HG02885 (cell line): ENCODE measurements at regions not wholly inside any gene's neighbourhood (a gene's known extent, or its start where the extent isn't known, plus 50 kb on each side); places are given as distances from the start of the nearest gene placed in this dataset.
"Not testable (repeated sequence)": the region's sequence is repeated elsewhere in the genome, so short reads cannot be mapped to it uniquely, and the experiment has no call there.

Source experiments
- ATAC-seq: cut with Tn5 transposase; IDR thresholded peaks from one replicate; pipeline ENCODE4 v1.9.1; 2021; ENCODE audit warnings: mild to moderate bottlenecking; ENCODE audit not compliant: unreplicated experiment, poor library complexity

DNA sequence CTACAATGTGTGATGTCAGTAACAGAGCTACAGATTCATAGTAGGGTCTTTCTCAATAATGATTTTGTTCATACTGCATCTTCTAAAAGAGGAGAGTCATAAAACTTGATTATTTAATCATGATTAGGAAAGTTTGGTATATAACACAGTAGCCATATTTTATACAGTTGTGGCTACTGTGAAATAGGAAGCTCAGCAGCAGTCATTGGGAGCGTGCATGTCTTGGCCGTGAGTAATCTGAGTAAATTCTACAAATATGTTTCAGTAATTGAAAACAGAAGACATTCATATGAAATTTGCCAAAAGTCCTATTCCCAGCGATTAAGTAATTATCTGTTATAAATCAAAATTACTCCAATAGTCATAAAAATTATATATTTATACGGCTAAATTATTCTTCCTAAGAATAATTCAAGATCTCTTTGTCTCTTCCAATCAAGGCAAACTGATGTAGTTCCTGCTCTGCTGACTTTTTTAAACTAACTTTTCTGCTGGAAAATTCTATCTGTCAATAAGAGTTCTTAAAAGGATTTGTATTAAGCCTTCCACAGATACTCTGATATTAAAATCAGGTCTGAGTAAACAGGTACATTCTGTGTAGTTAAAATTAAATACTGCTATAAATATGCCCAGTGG lies 723.6 kb upstream of the CDH18 start:
- not testable (repeated sequence) for ATAC-seq

DNA sequence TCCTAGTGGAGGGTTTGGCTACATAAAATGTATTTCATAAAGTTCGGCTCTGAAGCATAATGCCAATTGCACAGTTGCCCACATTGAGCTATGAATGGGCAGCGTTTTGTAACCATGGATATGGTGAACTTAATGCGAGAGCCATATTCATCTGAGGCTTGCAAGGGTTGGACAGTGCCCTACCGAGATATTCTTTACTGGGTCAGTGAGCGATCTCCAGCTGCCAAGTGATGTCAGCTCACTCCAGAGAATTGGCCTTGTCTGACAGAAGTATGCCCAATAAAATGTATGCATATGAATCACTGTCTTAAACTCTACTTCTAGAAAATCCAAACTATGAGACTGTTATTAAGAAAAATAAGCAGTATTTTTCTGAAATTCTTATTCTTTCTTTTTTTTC lies 719.6 kb upstream of the CDH18 start:
- ATAC-seq: not testable (repeated sequence)

DNA sequence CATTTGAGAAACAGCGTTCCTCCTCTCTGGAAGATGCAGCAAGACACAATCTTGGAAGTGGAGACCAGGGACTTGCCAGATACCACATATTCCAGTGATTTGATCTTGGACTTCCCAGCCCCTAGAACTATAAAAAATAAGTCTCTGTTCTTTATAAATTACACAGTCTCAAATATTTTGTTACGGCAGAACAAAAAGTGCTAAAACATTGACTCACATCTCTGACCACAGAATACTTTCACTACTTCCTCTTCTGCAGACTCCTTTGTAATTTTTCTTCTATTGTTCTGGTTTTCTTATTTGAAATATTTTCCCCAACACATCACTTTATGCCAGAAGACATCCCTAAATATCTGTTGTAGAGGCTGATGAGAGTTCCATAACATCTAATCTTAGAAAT lies 706.1 kb upstream of the CDH18 start:
- no peak for ATAC-seq

DNA sequence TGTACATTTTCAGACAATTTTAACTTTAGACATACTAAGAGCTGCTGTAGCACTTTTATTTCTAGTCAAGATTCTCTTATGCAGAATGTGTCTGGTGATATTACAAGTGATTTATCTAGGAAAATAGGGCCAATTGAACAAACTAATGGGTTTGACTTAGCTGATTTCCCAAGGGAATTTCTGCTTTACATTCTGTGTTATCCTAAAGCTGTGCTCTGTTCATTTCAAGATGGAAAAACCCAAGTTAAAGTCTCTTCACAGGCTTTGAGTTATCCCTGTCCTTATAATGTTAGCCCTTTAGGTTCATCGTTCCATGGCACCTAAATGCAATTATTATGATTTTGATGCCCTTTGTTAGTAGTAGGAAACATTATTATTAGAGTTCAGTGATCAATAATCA lies 704.9 kb upstream of the CDH18 start:
- ATAC-seq: no peak

DNA sequence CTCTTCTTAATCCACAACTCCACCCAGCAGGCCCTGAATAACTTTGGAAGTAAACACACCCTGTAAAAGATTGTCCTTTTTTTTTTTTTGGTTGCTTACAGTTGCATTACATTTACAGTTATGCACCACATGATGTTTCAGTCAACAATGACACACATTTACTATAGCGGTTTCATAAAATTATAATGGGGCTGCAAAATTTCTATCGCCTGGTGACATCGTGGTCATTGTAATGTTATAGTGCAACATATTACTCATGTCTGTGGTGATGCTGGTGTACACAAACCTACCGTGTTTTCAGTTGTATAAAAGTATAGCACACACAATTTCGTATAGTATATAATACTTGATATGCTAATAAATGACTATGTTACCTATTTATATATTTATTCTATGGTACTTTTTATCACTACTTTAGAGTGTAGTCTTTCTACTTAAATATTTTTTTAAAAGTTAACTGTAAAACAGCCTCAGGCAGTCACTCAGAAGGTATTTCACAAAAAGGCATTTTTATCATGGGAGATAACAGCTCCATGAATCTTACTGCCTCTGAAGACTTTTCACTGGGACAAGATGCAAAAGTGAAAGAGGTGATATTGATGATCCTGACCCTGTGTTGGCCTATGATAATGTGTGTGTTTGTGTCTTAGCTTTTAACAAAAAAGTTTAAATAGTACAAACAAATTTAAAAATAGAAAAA lies 695.4 kb upstream of the CDH18 start:
- ATAC-seq: no peak

DNA sequence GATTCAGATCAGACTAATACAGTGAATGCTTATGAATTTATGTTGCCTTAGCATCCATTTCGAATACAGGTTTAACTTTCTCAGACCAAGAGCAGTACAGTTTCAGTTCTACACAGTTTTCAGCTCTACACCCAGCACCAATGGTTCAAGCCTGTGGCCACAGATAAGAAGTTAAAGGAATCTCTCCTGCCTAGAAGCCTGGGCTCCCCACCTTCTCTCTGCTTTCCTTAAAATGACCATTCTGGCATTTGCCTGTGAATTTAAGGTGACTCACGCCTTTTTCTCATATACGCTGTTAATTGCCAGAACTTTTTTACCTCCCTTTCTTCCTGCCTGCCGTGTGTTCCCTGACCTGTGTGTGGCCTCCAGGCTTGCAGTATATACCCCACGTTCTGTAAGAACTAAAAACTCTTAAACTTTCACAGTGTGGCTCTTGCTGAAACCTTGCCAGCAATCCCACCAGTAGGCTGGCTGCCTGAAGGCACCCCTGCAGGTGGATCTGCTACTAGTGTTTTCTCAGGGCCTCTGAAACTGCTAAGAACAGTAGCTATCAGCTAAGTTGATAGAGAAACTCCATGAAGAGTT lies 692.8 kb upstream of the CDH18 start:
- no peak for ATAC-seq

DNA sequence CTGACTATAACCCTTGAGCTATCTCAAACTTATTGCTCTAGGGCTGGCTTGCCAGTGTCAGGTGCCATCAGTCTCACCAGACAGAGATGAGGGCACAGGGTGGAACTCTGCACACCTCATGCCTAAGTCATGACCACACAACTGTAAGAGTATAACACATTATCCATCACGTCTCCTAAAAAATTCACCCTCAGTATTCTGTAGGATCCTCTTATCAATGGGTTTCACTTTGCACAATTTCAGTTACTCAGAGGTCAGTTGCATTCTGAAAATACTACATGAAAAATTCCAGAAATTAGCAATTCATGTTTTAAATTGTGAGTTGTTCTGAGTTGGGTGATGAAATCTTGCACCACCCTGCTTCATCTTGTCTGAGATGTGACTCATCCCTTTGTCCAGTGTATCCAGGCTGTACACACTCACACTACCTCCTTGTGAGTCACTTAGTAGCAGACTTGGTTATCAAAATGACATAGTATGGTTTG lies 690.9 kb upstream of the CDH18 start:
- ATAC-seq: no peak

DNA sequence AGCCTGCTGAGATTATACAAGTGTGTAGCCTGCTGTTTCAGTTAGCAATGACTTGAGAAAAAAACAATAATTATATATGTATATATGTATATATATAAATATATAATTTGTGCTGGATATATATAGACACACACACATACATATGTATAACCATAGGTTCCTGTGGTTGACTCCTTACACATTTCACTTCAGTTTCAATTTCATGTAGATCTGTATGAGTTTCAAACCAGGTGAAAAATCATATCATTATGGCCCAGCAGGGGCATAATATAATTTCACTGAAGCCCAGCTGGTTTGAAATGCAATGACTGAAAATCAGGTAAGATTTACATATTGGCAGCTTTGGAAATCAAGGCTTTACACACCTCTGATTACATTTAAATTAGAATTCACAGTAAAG lies 690.4 kb upstream of the CDH18 start:
- ATAC-seq: peak; percentile 63

GRCh38 chr5:20660588-20660987 lies 672.6 kb upstream of the CDH18 start:
- ATAC-seq: no peak

GRCh38 chr5:20656262-20656661 lies 668.3 kb upstream of the CDH18 start:
- no peak for ATAC-seq

- no peak for ATAC-seq
These were observed 667.2 kb upstream of the CDH18 start for GRCh38 chr5:20655211-20655610.

- no peak for ATAC-seq
These were observed 666.7 kb upstream of the CDH18 start for GRCh38 chr5:20654746-20655145.

DNA sequence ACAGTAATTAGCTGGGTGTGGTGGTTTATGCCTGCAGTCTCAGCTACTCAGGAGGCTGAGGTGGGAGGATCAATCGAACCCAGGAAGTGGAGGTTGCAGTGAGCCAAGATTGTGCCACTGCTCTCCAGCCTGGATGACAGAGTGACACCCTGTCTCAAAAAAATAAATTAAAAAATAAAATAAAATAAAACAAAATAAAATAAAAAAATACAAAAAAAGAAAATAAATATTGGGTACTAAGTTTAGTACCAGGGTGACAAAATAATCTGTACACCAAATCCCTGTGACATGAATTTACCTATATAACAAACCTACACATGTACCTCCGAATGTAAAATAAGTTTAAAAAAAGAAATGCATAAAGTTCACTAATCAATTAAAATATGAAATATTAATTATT lies 666.0 kb upstream of the CDH18 start:
- no peak for ATAC-seq

GRCh38 chr5:20649966-20650365 lies 662.0 kb upstream of the CDH18 start:
- no peak for ATAC-seq

- no peak for ATAC-seq
These were observed 661.0 kb upstream of the CDH18 start for GRCh38 chr5:20648981-20649380.

- no peak for ATAC-seq
These were observed 648.7 kb upstream of the CDH18 start for GRCh38 chr5:20636686-20637085.

- no peak for ATAC-seq
These were observed 631.6 kb upstream of the CDH18 start for GRCh38 chr5:20619591-20619990.

GRCh38 chr5:20618340-20618739 lies 630.3 kb upstream of the CDH18 start:
- no peak for ATAC-seq

- no peak for ATAC-seq
These were observed 629.8 kb upstream of the CDH18 start for GRCh38 chr5:20617841-20618240.

DNA sequence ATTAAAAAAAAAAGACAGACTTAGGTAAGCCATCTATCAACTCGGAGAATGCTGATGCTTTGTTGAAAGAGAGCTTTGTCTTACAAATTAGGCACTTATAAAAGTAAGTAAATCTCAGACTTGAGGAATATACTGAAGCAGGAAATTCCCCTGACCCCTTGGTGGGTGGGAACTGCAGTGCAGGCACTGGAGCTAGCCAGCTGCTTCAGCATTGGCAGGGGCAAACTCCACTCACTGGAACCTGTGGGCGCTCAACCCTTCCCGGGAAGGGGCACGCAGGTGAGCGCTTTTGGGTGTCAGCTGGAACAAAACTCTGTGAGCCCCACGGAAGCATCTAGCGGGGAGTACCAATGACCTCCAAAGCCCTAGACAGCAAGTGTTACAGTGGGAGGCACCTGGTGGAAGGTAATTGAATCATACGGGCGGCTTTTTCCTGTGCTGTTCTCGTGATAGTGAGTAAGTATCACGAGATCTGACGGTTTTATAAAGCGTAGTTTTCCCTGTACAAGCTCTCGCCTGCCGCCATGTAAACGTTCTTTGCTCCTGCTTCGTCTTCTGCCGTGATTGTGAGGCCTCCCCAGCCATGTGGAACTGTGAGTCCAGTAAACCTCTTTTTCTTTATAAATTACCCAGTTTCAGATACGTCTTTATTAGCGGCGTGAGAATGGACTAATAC lies 628.0 kb upstream of the CDH18 start:
- ATAC-seq: no peak

DNA sequence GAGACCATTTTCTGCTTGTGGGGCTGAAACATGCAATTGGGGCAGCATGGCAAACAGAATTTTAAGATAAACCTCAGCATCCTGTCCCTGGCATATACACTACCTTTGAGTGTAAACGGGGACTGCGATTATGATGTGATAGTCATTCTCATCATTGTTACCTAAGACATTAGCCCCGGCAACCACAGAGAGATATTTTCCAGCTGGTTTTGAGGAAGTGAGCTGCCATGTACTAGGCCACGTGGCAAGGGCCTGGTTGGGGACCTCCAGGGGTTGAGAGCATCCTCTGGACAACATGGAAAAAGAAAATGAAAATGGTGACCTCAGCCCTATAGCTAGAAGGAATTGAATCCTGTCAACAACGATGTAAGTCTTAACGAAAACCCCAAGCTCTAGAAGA lies 623.6 kb upstream of the CDH18 start:
- no peak for ATAC-seq
